Hematopoietic multipotent progenitor cell treated with erythropoietin and hydrocortisone succinate and interleukin-3 and kit ligand, for 8 days (in vitro differentiated cells): ENCODE measurements at regions not wholly inside any gene's neighbourhood (a gene's known extent, or its start where the extent isn't known, plus 50 kb on each side); places are given as distances from the start of the nearest gene placed in this dataset.

ENCODE experiments used
- DNase-seq: peaks from one replicate; pipeline ENCODE4 v3.0.0-alpha.2; 2015

DNA sequence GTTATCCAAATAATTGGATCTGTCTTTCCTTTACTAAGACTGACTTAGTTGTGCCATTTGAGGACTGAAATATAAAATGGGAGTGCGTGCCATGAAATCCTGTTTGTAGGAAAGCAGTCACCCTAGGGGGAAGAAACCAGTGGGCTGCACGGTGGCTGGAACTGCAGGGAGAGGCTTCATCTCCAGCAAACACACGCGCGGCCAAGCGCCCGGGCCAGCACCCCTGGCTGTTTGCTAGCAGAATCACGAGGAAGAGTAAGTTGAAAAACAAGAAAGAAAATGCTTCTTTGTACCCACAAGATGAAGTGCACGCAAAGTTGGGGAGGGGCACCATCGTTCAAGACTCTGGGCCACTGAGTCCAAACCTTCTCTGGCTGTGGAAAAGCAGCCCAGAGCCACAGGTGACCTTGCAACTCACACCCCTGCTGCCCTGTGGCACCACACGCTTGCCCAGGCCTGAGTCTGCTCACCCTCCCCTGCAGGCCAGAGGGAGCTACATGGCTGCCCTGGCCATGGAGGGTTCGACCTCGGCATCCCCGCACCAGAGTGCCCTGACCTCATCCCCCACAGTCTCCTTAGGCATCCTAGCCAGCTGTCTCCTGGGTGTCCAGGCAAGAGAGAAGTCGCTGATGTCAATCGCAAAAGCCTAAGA is 55.2 kb downstream of the IRX2 start:
- no peak for DNase-seq

DNA sequence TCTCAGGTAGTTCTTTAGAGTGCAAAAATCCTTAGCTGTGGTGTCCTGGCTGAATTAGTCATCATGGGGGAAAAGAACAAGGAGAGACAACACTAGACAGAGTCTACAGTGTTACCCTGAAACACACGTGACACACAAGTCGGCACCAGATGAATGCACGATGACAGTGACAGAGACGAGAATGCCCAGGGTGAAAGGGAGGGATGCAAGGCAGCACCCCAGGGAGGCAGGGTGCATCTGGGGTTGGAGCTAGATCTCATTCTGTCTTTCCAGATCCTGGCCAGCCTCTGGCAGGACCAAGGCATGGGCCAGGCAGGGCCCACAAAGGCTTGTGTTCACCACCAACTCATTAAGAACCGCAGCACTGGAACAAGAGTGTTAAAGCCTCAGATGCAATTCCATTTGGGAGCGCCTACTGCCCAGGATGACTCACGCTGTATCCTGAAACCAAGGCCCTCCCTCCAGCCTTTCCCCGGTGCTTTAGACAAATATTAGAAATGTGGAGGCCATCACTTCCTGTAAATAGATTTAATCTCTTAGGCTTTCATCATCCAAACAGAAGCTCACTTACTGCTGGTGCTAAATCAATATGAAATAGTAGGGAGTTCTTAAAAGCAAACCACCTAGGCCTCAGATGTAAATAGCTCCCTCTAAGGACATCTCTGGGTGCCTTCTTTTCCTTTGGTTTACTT is 56.1 kb downstream of the IRX2 start:
- no peak for DNase-seq

DNA sequence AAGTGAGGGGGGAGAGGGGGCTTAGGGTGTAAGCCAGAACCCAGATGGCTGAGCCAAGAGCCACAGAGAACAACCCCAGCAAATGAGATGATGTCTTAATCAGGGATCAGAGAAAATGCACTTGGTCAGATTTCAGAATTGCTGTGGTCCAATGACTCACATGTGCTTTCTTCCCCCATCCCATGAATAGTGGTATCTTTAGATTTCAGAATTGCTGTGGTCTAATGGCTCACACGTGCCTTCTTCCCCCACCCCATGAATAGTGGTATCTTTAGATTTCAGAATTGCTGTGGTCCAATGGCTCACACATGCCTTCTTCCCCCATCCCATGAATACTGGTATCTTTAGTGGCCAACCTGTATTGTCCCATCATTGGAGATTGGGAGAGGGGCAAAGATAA is 59.9 kb downstream of the IRX2 start:
- no peak for DNase-seq

DNA sequence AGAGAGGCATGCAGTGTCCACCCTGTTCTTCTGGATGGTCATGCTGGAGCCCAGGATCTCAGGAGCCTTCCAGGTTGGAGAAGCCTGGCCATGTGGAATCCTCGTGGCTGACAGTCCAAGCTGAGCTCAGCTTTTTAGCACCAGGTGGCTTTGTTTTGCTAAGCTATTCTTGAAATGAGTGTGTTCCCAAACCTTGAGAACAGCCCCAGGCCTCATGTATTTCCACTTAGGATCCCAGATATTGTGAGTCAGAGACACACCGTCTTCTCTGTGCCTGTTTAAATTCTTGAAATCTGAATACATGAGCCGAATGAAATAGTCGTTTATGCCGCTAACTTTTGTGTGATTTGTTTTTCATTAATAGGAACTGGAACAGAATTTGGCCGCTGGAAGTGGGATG is 61.2 kb downstream of the IRX2 start:
- DNase-seq: no peak

DNA sequence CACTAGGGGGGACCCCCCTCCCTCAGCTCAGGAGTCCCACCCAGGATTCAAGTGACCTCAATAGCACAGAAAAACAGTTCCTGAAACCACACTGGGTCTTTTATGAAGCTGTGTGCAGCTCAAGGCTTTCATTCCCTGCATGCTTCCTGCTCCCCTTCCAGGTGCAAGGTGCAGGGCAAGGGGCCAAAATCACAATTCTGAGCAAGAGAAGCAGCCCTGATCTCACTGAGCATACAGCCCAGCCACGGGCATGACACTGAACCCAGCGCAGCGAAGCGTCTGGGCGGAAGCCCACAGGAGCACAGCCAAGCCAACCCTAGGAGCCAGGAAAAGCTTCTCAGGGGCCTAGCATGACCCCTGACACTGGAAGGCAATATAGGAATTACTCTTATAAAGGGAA is 62.9 kb downstream of the IRX2 start:
- DNase-seq: no peak

DNA sequence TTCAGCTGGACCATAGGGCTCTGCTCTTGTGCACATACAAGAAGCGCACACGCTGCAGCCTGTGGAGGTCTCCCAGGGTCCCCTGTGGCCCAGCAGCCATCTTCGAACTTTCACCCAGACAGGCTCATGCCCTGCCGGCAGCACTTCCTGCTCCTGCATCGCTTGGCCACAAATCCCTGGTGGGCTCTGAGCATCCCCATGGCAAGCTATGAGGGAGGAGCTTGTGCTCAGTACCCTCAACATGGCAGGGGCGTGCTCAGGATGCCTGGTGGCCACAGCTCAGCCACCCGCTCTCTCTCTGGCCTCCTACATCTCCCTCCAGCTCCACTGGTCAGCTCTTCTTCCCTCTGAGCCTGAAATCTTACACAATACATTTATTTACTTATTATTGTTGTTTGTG is 63.7 kb downstream of the IRX2 start:
- DNase-seq: no peak

DNA sequence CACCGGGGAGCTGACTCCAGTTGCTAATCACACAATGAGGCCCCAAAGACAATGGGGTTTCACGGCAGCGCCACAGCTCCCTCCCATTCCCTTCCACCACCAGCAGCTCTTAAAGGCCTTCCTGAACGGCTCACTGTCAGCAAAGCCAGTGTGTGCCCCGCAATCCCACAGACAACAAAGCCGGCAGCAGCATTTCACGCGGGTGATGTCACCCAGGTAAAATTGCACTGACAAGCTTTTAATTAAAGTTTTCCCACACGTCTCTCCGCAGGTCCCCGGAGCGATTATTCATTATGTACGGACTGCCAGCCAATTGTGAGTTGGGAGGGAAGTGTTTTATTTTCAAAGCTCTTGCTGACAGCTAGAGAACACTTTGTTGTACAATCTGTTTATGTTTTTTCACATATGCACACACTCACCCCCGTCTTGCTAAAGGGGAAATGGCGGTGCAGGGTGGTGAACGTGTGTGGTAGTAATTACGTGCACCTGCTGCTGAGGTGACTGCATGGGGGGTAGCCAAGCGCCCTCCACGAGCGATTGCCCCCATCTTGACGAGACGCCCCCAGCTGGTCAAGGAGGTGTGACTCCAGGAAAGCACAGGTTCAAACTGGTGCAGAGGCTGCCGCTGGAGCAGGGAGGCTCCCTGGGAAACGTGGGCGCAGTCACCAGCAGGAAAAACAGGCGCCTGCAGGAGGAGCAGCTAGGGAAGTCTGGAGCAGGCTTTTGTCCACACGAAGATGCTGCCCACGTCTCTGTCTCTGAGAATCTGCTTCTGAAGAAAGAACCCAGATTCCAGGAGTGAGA is 65.0 kb downstream of the IRX2 start:
- DNase-seq: no peak

DNA sequence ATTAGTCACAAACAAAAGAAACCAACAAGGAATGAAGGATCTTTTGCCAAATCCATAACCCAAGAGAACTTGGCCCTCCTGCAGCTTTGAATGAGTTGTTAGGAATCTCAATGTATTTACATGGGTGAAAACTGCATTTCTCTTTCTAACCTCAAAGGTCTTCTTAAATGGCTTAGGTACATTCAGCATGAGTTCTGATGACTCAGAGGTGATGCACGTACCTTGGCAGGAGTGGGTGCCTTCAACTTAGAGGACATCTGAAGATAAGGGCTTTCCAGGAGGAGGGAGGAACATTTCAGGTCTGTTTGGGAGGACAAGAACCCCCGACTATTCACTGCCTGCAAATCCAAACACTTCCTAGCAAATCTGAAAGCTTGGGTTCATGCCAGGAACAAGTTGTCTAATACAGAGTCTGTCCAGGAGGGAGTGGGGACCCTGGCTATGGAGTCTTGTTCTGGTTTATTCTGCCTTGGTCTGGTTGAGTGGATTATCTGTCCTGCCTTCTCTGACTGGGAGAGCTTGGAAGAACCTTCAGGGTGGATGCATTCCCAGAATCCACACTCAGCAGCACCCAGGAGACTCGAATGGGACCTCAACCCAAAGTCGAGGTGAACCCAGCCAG is 65.7 kb downstream of the IRX2 start:
- DNase-seq: no peak

DNA sequence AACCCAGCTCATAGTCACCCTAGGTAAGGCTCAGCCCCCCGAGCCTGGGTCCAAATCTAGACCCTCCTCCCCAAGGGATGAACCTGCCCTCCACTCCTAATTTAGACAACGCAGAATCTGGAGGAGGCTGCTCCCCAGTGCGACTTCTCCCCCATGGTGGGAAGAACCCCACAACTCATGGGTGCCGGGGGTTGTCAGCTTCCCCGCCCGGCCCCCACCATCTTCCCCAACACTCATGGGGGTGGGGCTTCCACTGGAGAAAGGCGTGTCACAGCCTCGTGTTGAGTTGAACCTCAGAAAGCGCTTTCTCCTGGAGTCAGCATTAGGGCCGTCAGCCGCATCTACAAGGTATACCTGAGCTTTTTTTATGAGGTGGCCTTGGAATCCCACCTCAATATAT is 66.9 kb downstream of the IRX2 start:
- no peak for DNase-seq

DNA sequence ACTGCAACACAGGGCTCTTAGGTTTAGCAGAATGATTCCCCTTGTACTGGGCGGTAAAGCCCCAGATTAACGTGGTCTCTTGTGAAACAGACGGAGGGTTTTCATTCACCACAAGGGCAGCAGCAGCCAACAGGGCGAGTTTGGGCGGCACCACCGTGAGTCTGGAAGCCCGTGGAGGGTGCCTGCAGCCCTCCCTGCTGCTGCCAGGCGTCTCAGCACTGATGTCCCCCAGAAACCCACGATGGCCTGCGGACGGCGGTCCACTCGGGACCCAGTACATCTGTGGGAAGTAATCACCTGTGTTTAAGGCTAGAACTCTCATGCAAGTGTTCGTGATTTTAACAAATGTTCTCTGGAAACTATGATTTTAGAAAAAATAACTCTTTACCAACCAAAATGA is 67.8 kb downstream of the IRX2 start:
- no peak for DNase-seq

DNA sequence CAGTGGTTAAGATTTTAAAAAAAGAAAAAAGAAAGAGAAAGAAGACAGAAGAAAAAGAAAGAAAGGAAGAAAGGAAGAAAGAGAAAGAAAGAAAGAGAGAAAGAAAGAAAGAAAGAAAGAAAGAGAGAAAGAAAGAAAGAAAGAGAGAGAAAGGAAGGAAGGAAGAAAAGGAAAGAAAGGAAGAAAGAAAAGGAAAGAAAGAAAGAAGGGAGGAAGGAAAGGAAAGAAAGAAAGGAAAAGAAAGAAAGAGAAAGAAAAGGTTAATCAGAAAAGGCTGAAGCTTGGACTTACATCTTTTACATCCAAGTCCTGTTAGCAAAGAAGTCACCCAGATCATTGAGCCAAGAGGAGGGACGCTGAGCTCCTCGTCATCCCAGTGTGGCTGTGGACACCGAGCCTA is 70.0 kb downstream of the IRX2 start:
- no peak for DNase-seq

DNA sequence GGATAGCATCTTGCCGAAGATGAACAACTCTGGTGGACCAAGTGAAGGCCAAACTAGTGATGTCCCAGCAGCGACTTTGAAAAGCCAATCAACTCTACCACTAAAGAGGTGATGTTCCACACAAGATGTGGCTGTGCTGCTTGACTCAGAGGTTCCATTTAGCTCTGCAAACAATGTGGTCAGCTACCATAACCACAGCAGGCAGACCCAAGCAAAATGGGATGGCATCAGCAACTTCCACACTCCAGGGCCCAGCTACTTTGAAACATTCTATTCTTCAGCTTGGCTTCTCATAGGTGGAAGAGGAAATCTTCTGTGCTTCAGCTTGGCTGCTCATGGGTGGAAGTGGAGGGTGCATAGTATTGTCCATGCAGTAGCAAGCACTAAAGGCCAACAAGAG is 70.5 kb downstream of the IRX2 start:
- DNase-seq: no peak

DNA sequence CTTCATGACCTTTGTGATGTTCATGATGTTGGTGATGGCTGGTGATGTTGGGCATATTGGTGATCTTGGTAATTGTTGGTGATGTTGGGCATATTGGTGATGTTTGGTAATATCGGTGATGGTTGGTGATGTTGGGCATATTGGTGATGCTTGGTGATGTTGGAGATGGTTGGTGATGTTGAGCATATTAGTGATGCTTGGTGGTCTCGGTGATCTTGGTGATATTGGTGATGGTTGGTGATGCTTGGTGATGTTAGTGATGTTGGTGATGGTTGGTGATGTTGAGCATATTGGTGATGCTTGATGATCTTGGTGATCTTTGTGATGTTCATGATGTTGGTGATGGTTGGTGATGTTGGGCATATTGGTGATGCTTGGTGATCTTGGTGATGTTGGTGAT is 73.8 kb downstream of the IRX2 start:
- DNase-seq: no peak

DNA sequence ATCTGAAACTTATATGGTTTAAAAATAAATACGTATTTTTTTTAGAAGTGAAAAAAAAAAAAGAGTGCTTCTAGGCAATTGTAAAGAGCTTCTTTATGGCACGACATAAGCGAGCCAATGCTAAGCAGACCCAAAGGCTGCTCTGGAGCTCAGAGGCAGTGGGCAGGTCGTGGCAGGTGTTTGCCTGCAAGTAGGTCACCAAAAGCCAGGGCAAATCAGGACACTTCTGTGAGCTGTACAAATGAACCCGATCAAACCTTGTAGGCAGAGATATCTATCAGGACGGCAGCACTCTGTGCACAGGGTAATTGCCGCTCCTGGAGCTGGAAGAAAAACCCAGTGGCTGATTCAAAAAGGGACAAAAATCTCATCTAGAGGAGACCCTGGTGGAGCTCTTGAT is 75.9 kb downstream of the IRX2 start:
- DNase-seq: no peak

DNA sequence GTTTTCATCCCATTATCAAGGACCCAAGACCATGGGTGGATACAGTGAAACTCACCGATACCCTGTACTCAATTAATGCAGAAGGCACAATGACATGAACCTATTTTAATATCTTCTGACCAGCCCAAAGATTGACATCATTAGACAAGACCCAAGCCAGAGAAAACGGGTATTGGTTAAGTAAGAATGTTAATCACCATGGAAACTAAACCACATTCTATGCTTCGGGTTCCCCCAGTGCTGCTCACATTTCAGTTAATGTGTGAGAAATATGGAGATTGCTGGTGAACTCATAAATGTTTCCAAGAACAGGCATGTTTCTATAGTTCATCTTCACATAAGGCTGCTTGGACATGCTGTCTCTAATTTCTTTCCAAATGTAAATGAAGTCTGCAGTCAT is 77.0 kb downstream of the IRX2 start:
- no peak for DNase-seq

DNA sequence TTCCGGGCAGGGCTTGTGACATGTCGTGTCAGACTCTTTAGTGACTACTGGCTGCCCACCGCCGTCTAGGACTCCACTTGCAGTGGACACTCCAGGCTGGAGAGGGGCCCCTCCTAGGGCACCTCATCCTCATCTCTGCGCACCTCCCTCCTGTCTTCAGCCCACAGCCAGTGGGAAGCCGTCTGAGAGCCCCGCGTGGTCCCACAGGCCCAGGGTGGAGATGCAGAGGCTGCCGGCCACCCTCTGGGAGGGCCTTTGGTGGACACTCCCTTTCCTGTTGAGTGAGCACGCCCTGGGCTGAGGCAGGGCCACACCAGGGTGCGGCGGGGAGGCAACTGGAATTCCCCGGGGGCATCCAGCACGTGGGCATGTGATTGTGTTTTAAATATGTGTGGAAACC is 80.5 kb downstream of the IRX2 start:
- DNase-seq: no peak

DNA sequence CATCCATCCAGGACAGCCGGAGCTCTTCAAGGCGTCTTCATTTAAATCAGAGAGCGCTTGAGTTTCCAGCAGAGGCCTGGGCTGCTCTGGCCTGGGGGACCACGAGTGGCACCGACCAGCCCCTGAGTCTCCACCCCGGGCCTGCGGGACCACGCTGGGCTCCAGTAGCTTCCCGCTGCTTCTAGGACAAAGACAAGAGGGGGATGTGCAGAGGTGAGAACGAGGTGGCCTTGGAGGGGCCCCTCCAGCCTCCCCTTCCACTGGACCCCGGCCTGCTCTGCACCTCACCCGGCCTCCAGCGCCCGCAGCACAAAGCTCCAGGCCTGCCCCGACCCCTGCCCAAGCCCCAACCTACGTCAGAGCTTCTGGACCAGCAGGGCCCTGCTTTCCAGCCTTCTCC is 81.6 kb downstream of the IRX2 start:
- DNase-seq: no peak

DNA sequence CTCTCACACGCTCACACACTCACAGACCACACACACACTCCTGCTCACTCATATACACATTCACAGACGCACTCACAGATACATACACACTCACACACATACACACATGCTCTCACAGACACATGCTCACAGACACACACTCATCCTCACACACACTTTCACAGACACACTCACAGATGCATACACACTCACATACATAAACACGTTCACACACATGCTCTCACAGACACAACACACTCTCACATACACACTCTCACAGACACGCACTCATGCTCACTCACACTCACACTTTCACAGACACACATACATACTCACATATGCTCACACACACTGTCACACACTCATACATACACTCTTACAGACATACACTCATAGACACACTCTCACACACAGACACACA is 82.2 kb downstream of the IRX2 start:
- no peak for DNase-seq

DNA sequence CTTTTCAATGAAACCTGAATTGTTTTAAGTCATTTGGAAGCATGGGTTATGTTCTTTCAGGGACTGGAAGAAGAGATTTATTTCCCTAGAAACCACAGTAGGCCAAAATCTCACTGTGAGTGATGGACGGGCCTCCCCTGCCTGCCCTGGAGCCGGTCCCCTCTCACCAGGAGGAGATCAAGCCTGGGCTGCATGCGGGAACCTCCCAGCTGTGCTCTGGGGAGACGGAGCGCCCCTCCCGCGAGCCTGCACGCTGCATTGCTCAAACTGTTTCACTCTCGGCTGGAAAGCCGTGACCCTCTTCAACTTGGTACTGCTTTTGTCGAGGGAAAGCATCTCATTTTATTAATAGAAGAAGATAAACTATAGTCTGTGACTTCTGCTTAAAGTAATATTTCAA is 85.4 kb downstream of the IRX2 start:
- no peak for DNase-seq

DNA sequence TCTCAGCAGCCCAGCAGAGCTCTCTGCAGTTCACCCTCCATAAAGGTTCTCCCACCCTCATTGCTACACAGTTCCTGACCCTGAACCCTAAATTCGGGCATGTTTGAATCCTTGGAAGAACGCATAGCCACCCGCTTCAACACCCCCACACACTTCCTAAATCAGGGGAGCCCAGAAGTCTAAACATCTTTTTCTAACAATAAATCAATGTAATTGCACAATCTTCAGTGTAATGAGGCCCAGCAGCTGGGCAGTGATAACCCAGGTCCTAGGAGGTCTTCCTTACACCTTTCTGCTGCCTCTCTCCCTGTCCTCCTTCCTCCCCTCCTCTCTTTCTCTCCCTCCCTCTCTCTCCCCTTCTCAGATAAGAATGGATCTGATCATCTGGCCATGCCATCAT is 88.0 kb downstream of the IRX2 start:
- no peak for DNase-seq

DNA sequence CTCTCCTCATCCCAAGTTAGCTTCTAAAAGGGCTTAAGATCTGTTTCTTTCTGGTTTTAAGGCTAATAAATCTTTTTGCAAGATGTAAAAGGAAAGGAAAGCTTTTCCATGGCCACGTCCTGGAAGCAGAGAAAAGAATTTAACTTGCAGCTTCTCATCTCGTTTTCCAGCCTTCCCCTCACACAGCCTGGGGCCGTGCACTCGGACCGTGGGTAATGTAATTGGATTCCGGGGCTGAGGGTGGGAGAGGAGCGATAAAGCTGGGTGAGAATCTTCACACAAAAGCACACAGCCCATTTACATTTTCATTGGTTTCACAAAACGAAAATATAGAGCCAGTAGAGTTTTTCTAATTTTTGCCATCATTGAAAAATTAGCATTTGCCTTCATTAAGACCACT is 91.2 kb downstream of the IRX2 start:
- no peak for DNase-seq

DNA sequence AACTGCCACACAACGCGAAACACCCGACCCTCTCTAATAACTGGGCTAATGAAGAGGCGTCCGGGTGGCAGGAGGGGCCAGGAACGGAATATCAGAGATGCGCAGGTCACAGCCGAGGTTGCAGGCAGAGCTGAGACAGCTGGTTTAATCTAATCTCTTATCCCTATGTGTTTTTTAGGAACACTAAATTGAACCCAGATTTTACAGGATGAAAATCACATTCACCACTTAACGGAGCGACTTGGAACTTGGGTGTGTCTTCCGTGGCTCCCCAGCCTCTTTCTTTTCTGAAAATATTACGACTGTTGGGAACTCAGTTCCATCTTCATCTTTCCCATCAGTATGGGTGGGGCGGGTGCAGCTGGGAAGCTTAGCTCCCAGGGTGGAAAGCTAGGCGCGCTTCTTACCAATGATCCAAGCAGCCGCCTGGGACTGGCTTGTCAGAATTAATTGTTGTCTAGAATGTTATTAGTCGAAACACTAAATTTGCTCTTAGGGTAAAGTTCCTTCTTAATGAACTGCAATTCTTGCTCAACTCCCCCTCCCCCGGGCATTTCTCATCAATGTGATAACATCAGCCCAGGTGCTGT is 92.5 kb downstream of the IRX2 start:
- DNase-seq: no peak

DNA sequence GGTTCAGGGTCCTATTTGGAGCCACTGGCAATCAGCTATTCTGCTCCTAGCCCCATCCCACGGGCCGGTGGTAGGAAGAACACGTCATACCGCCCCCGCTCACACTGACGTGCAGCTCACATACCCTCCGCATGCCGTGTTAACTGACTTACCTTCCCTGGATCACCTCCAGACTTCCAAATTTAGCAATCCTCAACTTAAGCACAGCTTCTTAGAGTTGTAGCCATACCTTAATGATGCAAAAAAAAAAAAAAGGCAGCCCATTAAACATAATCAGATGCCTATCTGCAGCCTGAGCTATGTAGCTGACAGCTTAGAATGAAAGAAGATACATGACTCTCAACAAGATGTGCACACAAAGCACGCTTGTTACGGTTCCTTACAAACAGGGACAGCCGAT is 93.0 kb downstream of the IRX2 start:
- no peak for DNase-seq

DNA sequence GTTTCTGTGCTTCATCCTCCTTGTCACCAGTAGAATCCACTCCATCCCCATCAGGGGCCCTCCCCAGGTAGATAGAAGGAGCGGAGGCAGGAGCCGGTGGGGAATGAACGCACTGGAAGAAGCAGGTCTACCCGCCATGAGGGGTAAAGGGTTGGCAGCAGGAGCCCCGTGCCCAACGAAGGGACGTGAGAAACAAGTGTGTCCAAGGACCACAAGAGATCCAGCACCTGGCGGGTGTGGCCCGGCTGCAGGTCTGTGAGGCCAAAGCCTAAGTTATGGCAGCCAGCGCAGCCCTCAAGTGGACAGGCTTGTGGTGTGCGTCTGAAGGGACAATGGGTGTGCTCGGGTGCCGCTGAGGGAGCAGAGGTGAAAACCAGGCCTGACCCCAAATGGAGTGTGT is 94.3 kb downstream of the IRX2 start:
- DNase-seq: no peak
